ENCODE measurements at regions not wholly inside any gene's neighbourhood (a gene's known extent, or its start where the extent isn't known, plus 50 kb on each side); places are given as distances from the start of the nearest gene placed in this dataset.

DNA sequence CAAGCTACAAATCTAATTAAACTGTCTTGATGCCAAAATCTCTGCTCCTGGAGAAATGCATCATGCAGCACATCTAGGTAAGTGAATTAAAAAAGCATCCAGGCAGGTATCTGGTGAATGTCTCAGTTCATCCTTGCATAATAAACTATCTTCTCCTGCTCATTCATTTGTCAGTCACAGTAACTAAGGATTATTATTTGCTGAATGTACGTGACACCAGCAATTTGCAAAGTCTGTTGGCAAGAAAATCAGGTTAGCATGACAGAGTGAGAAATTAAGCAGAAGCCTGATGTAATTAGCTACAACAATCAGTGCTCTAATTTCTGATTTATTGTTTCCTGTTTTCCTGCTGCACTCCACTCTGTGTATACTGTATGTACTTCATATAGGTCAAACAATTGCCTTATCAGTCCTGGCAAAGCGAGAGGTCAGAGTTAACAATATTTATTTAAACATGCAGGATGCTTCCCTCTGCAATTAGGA, 213.6 kb downstream of the FBXO8 start:
- no peak overlapping the region for H3K4me3 ChIP-seq (ENCODE audit: low read depth, low read length)
- H3K27me3 ChIP-seq (ENCODE audit: insufficient read depth, low read depth, severe bottlenecking): no peaks in the 10 kb centered on the region
- no peak for DNase-seq
- TF ChIP-seq, protein P1, sequence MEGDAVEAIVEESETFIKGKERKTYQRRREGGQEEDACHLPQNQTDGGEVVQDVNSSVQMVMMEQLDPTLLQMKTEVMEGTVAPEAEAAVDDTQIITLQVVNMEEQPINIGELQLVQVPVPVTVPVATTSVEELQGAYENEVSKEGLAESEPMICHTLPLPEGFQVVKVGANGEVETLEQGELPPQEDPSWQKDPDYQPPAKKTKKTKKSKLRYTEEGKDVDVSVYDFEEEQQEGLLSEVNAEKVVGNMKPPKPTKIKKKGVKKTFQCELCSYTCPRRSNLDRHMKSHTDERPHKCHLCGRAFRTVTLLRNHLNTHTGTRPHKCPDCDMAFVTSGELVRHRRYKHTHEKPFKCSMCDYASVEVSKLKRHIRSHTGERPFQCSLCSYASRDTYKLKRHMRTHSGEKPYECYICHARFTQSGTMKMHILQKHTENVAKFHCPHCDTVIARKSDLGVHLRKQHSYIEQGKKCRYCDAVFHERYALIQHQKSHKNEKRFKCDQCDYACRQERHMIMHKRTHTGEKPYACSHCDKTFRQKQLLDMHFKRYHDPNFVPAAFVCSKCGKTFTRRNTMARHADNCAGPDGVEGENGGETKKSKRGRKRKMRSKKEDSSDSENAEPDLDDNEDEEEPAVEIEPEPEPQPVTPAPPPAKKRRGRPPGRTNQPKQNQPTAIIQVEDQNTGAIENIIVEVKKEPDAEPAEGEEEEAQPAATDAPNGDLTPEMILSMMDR (IDR thresholded peaks at IDR 0.05; ENCODE audit: low read depth, low read length): no peak
- no peak overlapping the region for H3K27ac ChIP-seq
- H3K9me3 ChIP-seq (ENCODE audit: severe bottlenecking): no peaks in the 10 kb centered on the region
- no peaks in the 10 kb centered on the region for H3K36me3 ChIP-seq

DNA sequence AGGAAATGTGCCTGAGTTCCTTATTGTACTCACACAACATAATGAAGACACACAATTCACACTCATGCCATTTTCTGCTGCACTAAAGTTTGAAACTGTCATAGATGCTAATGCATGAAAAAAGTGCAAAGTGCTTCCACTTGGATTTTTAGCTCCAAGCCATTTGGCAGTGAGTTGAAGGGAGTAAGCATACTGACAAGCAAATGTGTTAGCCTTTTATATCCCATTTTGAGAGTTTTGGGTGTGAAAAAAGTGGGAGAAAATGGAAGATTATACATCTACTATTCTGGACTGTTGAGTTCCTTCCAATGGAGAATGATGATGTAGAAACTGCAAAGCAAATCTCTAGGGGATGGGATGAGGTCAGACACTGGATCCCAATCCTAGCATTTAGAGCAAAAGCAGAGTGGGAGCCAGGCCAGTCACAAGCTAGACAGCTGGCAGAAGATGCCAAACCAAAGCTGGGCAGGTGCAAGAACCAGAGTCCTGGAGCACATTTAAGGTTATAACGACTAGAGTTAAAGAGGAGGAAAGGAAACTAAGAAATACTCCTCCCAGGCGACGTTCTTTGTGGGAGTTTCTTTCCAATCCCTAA, 216.8 kb downstream of the FBXO8 start:
- Histone ChIP-seq H3K9me3 (ENCODE audit: severe bottlenecking) (no peaks in the 10 kb centered on the region), H3K27me3 (ENCODE audit: insufficient read depth, low read depth, severe bottlenecking) (no peaks in the 10 kb centered on the region), H3K4me3 (ENCODE audit: low read depth, low read length) (no peak overlapping the region), H3K36me3 (no peaks in the 10 kb centered on the region), H3K27ac (no peak overlapping the region)
- no peak for DNase-seq
- TF ChIP-seq, protein P1 (IDR thresholded peaks at IDR 0.05; ENCODE audit: low read depth, low read length): no peak

DNA sequence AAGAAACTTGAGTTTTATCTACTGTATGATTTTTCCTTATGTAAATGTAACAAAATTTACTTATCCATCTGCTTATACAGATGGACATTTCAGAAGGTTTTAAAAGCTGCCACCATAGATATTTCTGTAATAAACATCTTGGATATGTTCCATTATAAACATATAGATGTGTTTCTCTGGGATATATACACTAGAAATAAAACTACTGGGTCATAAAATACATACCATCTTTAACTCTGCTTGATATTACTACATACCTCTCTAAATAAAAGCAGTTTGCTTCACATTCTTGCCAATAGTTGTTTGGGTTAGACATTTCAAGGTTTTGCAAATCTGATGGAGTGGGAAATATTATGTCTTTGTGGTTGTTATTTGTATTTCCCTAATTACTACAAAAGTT, 220.6 kb downstream of the FBXO8 start:
- DNase-seq: no peak
- TF ChIP-seq, protein P1 (IDR thresholded peaks at IDR 0.05; ENCODE audit: low read depth, low read length): no peak
- no peaks in the 10 kb centered on the region for H3K9me3 ChIP-seq (ENCODE audit: severe bottlenecking)
- H3K27ac ChIP-seq: no peak overlapping the region
- no peak overlapping the region for H3K4me3 ChIP-seq (ENCODE audit: low read depth, low read length)
- H3K36me3 ChIP-seq: no peaks in the 10 kb centered on the region
- no peaks in the 10 kb centered on the region for H3K27me3 ChIP-seq (ENCODE audit: insufficient read depth, low read depth, severe bottlenecking)

DNA sequence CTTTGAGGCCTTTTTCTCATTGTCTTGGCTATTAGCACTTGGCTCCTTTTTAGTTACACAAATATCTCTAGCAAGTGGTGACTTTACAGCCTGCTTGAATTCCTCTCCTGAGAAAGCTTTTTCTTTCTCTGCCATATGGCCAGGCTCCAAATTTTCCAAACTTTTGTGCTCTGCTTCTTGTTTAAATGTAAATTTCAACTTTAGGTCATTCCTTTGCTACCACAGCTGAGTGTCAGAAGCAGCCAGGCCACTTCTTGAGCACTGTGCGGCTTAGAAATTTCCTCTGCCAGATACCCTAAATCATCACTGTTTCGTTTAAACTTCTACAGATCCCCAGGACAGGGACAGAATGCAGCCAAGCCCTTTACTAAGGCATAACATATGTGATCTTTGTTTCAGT, 222.4 kb downstream of the FBXO8 start:
- H3K4me3 ChIP-seq (ENCODE audit: low read depth, low read length): no peak overlapping the region
- H3K36me3 ChIP-seq: no peaks in the 10 kb centered on the region
- no peak overlapping the region for H3K27ac ChIP-seq
- TF ChIP-seq, protein P1 (IDR thresholded peaks at IDR 0.05; ENCODE audit: low read depth, low read length): no peak
- no peaks in the 10 kb centered on the region for H3K27me3 ChIP-seq (ENCODE audit: insufficient read depth, low read depth, severe bottlenecking)
- DNase-seq: no peak
- no peaks in the 10 kb centered on the region for H3K9me3 ChIP-seq (ENCODE audit: severe bottlenecking)

- H3K4me3 ChIP-seq (ENCODE audit: low read depth, low read length): no peak overlapping the region
- no peaks in the 10 kb centered on the region for H3K36me3 ChIP-seq
- TF ChIP-seq, protein P1 (IDR thresholded peaks at IDR 0.05; ENCODE audit: low read depth, low read length): no peak
- DNase-seq: no peak
- H3K27ac ChIP-seq: no peak overlapping the region
- H3K27me3 ChIP-seq (ENCODE audit: insufficient read depth, low read depth, severe bottlenecking): no peaks in the 10 kb centered on the region
- no peaks in the 10 kb centered on the region for H3K9me3 ChIP-seq (ENCODE audit: severe bottlenecking)
Observed at GRCh38 chr4:174058846-174059245, 224.6 kb downstream of the FBXO8 start.

DNA sequence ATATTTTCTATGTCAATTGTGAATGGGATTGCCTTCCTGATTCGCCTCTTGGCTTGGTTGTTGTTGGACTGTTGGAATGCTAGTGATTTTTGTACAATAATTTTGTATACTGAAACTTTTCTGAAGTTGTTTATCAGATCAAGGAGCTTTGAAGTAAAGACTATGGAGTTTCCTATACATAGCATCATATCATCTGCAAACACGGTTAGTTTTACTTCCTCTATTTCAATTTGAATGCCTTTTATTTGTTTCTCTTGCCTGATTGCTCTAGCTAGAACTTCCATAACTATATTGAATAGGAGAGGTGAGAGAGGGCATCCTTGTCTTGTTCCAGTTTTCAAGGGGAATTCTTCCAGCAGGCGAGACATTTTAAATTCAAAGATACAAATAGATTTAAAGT, 226.5 kb downstream of the FBXO8 start:
- Histone ChIP-seq H3K27me3 (ENCODE audit: insufficient read depth, low read depth, severe bottlenecking) (no peaks in the 10 kb centered on the region), H3K9me3 (ENCODE audit: severe bottlenecking) (no peaks in the 10 kb centered on the region), H3K27ac (no peak overlapping the region), H3K36me3 (no peaks in the 10 kb centered on the region), H3K4me3 (ENCODE audit: low read depth, low read length) (no peak overlapping the region)
- DNase-seq: no peak
- TF ChIP-seq, protein P1 (IDR thresholded peaks at IDR 0.05; ENCODE audit: low read depth, low read length): no peak
